Lower lobe of right lung (tissue), 2 donors: ENCODE measurements at regions not wholly inside any gene's neighbourhood (a gene's known extent, or its start where the extent isn't known, plus 50 kb on each side); places are given as distances from the start of the nearest gene placed in this dataset.

Experiments
- ATAC-seq, 2 donors: fragments of 200-7000 bp; cut with Tn5 transposase; one replicate each; pipeline ENCODE4 v1.9.1; 2020 to 2022; ENCODE audit warnings: mild to moderate bottlenecking in 2 of 2, moderate library complexity in 2 of 2
- DNase-seq: peaks from one replicate; pipeline ENCODE4 v3.0.0-alpha.2; 2020
- H3K27ac ChIP-seq: fragments of 200-600 bp; one replicate; pipeline ENCODE4 v1.8.0; 2022
- H3K27me3 ChIP-seq: fragments of 200-600 bp; one replicate; pipeline ENCODE4 v1.8.0; 2022; ENCODE audit warnings: low read depth
- H3K36me3 ChIP-seq: fragments of 200-600 bp; one replicate; pipeline ENCODE4 v1.8.0; 2022; ENCODE audit warnings: mild to moderate bottlenecking
- H3K4me1 ChIP-seq: fragments of 200-600 bp; one replicate; pipeline ENCODE4 v1.8.0; 2022
- H3K4me3 ChIP-seq: fragments of 200-600 bp; one replicate; pipeline ENCODE4 v1.8.0; 2022; ENCODE audit warnings: mild to moderate bottlenecking
- H3K9me3 ChIP-seq: fragments of 200-600 bp; one replicate; pipeline ENCODE4 v1.8.0; 2022
- CTCF ChIP-seq: fragments of 200-600 bp; IDR thresholded peaks from one replicate; pipeline ENCODE4 v1.8.0; 2022; ENCODE audit warnings: antibody characterized with exemption, mild to moderate bottlenecking
- intact Hi-C: fragments of 100-400 bp; cut with DNase I; formaldehyde crosslinking; loops from one replicate; pipeline ENCODE4 v1.11.0; 2022
- donor health status: DM: no; HTN: yes; CAD: no; lungs with severe emphysema.

GRCh38 chr1:59163268-59164092 lies 133.4 kb upstream of the FGGY start:
- intact Hi-C loops, result no loop called here
- Histone ChIP-seq H3K9me3 (peaks cover 8% of the 10 kb centered on the region), H3K27ac (no peak overlapping the region), H3K4me3 (no peak overlapping the region), H3K27me3 (no peaks in the 10 kb centered on the region), H3K36me3 (no peaks in the 10 kb centered on the region), H3K4me1 (no peaks in the 10 kb centered on the region)
- TF ChIP-seq CTCF, result no peak
- ATAC-seq, result no peak
- DNase-seq, result no peak

GRCh38 chr1:59164371-59164770 lies 132.5 kb upstream of the FGGY start:
- no peaks in the 10 kb centered on the region for H3K36me3 ChIP-seq
- H3K27ac ChIP-seq, result no peak overlapping the region
- no peaks in the 10 kb centered on the region for H3K4me1 ChIP-seq
- TF ChIP-seq CTCF, result no peak
- H3K9me3 ChIP-seq, result no peaks in the 10 kb centered on the region
- no peaks in the 10 kb centered on the region for H3K27me3 ChIP-seq
- no peak overlapping the region for H3K4me3 ChIP-seq
- DNase-seq (no peak), ATAC-seq (no peak)
- intact Hi-C loops, result no loop called here

GRCh38 chr1:59165353-59165752 lies 131.5 kb upstream of the FGGY start:
- H3K27ac ChIP-seq, result no peak overlapping the region
- ATAC-seq (no peak), DNase-seq (no peak)
- no peaks in the 10 kb centered on the region for H3K4me1 ChIP-seq
- no peak for TF ChIP-seq CTCF
- H3K4me3 ChIP-seq, result no peak overlapping the region
- no peaks in the 10 kb centered on the region for H3K9me3 ChIP-seq
- intact Hi-C loops, result no loop called here
- H3K27me3 ChIP-seq, result no peaks in the 10 kb centered on the region
- H3K36me3 ChIP-seq, result no peaks in the 10 kb centered on the region

- no peak for TF ChIP-seq CTCF
- Histone ChIP-seq H3K4me1 (no peaks in the 10 kb centered on the region), H3K36me3 (no peaks in the 10 kb centered on the region), H3K4me3 (no peak overlapping the region), H3K27ac (no peak overlapping the region), H3K27me3 (no peaks in the 10 kb centered on the region), H3K9me3 (no peaks in the 10 kb centered on the region)
- DNase-seq, result no peak
- no peak for ATAC-seq
- intact Hi-C loops, result no loop called here
Measured at GRCh38 chr1:59169703-59170102, 127.2 kb upstream of the FGGY start.

GRCh38 chr1:59170659-59171058 lies 126.2 kb upstream of the FGGY start:
- H3K27ac ChIP-seq, result no peak overlapping the region
- H3K36me3 ChIP-seq, result no peaks in the 10 kb centered on the region
- H3K27me3 ChIP-seq, result no peaks in the 10 kb centered on the region
- intact Hi-C loops, result no loop called here
- no peak overlapping the region for H3K4me3 ChIP-seq
- ATAC-seq (no peak), DNase-seq (no peak)
- no peak for TF ChIP-seq CTCF
- H3K9me3 ChIP-seq, result no peaks in the 10 kb centered on the region
- no peaks in the 10 kb centered on the region for H3K4me1 ChIP-seq
